GM21447 (cell line): ENCODE measurements at regions not wholly inside any gene's neighbourhood (a gene's known extent, or its start where the extent isn't known, plus 50 kb on each side); places are given as distances from the start of the nearest gene placed in this dataset.
"Not testable (repeated sequence)": the region's sequence is repeated elsewhere in the genome, so short reads cannot be mapped to it uniquely, and the experiment has no call there.

Experiments
- ATAC-seq: cut with Tn5 transposase; IDR thresholded peaks from one replicate; pipeline ENCODE4 v1.9.1; 2021; ENCODE audit not compliant: unreplicated experiment

DNA sequence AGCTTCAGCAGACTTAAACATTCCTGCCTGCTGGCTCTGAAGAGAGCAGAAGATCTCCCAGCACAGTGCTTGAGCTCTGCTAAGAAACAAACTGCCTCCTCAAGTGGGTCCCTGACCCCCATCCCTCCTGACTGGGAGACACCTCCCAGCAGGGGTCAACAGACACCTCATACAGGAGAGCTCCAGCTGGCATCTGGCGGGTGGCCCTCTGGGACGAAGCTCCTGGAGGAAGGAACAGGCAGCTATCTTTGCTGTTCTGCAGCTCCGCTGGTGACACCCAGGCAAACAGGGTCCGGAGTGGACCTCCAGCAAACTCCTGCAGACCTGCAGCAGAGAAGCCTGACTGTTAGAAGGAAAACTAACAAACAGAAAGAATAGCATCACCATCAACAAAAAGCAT, 139.3 kb downstream of the ATXN7L3B start:
- ATAC-seq = not testable (repeated sequence)

DNA sequence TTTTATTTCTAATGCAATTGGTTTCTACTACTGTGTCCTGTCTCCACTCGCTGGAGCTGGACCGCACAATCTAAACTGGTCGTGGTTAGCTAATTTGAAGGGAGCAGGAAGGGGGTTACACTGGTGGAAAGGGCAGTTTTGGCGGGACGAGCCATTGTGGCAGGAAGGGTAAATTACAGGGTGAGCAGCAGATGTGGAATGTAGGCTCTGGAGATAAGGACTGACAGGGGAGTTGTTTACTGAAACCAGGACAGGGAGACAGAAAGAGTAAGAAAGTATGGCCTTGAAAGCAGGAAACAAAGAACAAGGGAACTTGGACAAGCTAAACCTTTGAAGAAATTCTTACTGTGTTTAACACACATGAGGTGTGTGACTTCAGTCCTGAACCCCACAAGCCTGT, 147.8 kb downstream of the ATXN7L3B start:
- no peak for ATAC-seq

DNA sequence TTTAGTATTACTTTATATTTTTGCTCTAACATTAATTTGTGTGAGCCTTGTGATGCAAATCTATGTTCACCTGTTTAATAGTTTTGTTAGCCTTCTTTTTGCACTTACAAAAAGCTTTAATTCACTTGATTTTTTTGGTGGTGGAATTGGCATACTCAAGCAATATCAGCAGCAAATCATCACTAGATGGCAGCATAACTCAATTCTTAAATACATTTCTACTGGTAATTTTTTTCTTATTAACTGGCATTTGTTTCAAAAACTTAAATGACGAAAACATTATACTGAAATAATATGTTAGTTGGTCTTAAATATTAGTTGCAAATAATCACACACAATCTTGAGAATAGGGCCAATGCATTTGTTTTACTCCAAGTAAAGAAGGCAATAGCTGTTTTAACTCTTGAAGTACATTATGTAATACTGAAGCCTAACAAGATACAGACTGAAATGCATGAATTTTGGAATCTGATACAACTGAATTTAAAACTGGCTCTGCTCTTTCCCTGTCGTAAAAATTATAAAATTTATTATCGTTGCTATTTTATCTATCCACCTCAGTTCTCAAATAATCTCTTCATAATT, 151.5 kb downstream of the ATXN7L3B start:
- ATAC-seq = no peak

DNA sequence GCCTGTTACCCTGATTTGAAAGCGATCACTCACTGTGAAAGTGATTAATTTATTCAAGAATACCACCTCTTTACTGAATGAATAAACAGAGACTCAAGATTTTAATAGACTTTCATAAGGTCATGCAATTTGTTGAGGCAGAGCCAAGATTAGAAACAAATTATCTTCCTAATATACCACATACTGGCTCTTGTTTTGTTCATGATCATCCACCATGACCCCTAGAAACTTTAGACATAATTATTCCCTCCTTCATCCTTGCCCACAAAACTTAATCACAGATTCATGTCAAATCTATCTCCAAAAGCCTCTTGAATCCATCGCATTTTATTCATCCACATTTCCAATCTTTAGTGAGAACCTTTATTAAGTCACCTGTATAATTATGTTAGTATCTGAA, 152.3 kb downstream of the ATXN7L3B start:
- ATAC-seq = no peak

DNA sequence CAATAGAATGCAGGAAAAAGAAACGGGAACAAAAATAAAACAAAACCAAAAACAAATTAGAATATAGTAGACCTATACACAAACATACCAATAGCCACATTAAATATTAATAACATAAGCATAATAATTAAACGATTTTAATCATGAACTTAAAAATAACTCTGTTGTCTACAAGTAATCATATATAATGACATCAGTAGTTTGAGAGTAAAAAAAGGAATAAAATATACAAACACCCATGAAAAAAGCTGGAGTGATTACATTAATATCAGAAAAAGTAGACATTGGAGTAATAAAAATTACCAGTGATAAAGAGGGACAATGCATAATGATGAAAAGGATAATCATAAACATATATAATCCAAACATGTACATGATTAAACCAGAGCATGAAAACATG, 181.8 kb downstream of the ATXN7L3B start:
- ATAC-seq = no peak

DNA sequence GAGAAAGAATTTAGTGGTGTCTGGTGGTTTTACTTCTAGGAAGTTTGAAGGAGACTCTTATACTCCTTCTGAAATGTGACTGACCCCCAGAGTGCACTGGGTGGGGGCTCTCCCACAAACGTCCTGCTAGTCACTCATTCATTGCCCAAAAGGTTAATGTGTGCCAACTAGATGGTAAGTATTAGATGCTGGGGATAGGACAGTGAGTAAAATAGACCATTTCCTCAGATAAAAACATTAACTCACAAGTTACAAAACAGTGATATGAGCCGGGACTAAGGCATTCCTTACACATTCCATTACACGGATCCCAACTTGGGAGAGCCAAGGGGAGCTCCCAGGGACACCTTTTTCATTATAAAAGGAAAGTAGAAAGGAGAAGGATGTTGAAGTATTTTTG, 185.1 kb downstream of the ATXN7L3B start:
- ATAC-seq = no peak

DNA sequence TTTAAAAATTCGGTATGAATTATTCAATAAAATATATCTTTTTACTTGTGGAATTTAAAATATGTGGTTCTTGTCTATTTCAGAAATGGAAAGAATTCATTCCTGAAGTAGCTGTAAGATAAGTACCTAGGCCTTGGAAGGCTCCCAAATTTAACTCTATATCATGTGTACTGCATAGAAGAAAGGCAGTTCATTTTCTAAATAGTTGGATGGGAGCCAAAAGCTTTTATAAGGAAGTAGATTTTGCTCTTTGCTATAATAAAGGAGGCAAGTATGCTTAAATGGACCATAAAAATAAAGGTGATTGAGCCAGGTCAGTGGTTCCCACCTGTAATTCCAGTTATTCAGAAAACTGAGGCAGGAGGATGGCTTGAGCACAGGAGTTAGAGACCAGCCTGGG, 187.5 kb downstream of the ATXN7L3B start:
- ATAC-seq = no peak

DNA sequence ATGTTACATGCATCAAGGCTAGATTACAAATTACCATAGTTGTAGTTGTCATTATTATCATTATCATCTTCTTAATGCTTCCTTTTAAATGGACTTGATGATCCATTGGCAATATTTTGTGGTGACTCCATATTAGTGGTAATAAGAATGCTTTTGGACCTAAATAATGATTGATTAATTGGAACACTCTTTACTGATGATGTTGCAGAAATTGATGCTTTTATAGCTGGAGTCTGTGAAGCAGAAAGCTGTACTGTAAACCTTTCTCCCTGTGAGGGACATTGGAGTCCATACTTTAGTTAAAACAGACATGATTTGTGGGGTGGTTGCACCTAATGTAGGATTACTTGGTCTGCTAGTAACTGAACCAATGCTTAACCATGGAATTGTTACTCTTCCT, 190.4 kb downstream of the ATXN7L3B start:
- no peak for ATAC-seq

DNA sequence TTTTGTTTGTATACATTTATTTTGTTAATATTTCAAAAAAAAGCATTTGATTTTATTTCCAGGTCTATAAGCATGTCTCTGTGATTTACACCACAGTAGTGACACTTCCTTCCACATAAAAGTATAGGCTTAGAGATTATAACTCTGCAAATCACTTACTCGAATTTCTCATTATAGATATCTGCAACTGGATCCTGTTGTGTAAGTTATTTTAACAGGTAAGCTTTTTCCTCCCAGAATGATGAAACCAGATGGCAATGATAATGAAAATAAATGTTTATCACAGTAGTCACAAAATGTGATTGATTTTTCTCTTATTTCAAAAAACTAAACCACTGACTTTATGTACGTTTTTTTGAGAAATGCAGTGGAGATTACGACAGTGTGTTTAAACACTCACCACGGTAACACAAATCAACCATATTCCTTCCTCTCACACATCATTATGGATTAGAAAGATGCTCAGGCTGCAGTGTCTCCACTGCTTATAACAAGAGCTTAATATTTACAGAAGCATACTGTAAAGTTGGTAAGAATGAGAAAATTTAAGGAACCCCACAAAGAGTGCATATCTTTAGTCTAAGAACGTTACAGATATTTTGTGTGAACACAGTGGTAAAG, 194.6 kb downstream of the ATXN7L3B start:
- ATAC-seq = no peak

DNA sequence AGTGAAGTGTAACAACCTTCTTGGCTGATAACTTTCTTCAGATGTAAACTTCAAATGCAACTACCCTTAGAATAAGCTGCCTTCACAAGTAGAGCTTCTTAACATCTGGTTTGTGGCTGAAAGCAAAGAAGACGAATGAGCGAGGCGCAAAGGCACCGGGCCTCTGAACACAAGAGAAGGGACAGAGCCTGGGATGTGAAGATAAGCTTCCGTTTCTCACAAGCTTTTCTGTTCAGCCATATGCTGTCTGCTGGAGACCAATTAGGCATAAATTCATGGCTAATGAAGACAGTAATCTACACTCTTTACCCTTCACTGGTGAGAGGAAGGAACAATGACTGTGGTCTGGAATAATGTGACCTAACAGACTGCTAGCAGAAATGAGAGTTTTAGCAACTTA, 195.2 kb downstream of the ATXN7L3B start:
- no peak for ATAC-seq

DNA sequence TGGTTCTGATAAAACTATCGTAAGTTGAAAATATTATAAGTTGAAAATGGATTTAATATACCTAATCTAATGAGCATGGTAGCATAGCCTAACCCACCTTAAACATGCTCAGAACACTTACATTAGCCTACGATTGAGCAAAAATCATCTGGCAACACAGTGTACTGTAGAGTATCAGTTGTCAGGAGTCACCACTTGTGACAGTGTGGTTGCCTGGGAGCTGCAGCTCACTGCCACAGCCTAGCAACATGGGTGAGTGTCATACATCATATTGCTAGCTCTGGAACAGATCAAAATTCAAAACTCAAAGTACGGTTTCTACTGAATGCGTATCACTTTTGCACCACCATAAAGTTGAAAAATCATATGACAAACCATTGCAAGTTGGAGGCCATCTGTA, 203.5 kb downstream of the ATXN7L3B start:
- no peak for ATAC-seq

DNA sequence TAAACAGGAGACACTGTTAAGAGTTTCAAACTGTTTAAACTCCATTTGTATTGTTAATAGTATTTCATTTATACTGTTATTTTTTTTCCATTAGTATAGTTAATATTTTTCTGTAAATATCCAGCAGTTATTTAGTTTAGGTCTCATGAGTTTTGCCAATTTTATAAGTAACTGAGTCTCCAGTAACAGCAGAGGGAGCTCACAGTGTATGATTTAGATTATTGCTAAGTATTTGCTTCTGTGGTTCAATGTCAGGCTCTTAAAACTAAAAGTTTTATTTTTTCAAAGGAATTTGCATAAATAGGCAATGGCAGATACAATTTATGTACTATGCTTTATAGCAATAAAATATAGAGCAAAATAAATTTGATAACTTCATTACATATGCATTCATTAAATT, 209.7 kb downstream of the ATXN7L3B start:
- no peak for ATAC-seq

DNA sequence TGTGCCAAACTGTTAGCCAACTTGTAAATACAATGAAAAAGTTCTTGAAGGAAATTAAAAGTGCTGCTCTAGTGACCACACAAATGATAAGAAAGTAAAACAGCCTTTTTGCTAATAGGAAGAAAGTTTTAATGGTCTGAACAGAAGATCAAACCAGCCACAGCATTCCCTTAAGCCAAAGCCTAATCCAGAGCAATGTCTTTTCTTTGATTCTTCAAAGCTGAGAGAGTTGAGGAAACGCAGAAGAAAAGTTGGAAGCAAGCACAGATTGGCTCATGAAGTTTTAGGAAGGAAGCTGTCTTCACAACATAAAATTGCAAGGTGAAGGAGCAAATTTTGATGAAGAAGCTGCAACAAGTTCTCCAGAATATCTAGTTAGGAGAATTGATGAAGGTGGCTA, 213.8 kb downstream of the ATXN7L3B start:
- ATAC-seq = no peak

DNA sequence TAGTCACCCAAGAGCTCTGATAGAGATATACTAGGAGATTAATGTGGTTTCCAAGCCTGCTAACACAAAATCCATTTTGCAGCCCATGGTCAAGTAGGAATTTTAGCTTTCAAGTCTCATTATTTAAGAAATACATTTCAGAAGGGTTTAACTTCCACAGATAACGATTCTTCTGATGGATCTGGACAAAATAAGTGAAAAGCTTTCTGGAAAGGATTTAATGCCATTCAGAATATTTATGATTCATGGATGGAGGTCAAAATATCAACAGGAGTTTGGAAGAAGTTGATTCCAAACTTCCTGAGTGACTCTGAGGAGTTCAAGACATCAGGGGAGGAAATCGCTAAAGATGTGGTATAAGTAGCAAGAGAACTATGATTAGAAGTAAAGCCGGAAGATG, 214.6 kb downstream of the ATXN7L3B start:
- ATAC-seq = no peak

DNA sequence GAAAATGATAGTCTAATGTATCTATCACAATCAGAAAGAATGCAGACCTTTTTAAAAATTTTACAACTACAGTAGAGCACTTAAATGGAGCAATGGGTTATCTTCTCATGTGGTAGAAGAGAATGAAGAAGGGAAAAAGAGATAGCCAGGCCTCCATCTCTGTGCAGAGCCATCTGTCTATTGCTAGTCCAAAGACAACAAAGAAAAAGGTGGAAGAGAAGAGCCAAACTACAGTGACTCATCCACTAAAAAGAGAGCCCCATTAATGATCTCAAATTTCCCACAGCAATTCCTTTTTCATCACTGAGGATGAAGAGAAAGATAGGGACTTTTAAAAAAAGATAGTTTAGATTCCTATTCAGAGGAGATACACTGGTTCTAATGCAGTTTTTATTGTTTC, 232.9 kb downstream of the ATXN7L3B start:
- ATAC-seq = no peak

DNA sequence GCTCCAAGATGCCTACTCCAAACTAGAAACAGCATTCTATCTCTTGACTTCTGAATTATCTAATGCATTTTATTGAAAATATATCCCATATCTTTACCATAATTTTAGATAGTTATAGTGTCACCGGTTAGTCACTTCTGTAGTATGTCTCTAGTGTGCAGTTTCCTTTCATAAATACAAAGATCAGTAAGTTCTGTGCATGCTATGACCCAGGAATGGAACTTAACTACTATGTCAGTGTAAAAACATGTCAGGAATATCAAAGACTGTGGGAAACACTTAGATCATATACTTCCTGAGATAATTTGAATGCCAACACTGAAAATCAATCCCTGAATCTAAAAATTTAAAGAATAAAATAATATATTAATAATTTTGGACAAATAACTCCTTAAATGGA, 237.6 kb downstream of the ATXN7L3B start:
- no peak for ATAC-seq

DNA sequence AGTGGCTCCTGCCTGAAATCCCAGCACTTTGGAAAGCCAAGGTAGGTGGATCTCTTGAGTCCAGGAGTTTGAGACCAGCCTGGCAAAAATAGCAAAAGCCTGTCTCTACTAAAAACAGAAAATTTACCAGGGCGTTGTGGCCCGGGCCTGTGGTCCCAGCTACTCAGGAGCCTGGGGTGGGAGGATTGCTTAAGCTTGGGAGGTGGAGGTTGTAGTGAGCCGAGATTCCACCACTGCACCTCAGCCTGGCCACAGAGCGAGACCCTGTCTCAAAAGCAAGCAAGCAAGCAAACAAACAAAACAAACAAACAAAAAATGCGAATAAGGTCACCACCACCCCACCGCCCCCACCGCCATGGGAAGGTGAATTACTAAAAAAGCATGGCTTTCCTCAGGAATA, 238.7 kb downstream of the ATXN7L3B start:
- no peak for ATAC-seq

DNA sequence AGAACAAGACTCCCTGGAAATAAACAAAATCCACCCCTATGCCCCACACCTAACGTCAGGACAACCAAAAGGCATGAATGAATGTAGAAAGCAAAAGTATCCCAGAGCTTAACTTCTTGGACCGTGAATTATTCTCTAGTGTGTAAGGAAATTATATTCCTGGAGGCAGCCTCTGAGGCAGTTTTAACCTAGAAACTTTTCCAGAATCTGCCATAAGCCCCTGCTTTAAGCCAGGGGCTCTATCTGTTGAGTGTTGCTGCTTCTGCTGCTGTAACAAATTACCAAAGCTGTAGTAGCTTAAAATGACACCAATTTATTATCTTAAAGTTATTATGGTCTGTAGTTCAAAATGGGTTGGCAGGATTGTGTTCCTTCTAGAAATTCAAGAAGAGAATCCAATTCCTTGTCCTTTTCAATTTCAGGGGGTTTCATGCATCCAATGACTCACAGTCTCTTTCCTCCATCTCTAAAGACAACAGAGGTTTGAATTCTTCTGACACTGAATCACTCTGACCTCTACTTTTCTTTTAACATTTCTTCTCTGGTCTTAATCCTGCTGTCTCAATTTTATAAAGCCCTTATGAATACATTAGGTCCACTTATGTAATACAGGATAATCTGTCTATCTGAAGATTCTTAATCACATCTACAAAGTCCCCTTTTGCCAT, 242.7 kb downstream of the ATXN7L3B start:
- no peak for ATAC-seq

DNA sequence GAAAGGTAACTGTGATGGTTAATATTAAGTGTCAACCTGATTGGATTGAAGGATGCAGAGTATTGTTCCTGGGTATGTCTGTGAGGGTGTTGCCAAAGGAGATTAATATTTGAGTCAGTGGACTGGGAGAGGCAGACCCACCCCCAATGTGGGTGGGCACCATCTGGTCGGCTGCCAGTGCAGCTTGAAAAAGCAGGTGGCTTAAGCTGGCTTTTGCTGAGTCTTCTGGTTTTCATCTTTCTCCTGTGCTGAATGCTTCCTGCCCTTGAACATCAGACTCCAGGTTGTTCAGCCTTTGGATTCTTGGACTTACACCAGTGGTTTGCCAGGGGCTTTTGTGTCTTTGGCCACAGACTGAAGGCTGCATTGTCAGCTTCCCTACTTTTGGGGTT, 243.2 kb downstream of the ATXN7L3B start:
- ATAC-seq = not testable (repeated sequence)

DNA sequence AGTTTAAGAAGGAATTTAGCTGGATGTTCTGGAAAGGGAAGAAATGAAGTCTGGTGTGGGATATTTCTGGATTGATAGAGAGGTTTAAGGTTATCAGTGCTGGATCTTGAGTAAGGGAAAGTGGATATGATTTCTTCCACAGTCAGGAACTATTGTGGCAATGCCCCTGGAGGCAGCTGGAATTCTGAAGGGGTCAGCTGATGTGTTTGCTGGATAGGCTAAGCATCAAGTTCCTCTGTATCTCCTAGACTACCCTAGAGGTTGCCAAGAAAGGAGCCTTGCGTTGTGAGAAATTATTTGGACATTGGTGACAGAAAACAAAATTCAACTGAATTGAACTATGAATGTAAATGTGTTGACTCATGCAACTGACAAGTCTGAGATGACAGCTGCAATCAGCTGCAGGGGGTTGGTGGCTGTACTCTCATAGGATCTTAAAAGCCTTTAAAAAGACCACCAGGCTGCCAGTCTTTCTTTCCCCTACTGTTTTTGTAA, 244.4 kb downstream of the ATXN7L3B start:
- no peak for ATAC-seq

DNA sequence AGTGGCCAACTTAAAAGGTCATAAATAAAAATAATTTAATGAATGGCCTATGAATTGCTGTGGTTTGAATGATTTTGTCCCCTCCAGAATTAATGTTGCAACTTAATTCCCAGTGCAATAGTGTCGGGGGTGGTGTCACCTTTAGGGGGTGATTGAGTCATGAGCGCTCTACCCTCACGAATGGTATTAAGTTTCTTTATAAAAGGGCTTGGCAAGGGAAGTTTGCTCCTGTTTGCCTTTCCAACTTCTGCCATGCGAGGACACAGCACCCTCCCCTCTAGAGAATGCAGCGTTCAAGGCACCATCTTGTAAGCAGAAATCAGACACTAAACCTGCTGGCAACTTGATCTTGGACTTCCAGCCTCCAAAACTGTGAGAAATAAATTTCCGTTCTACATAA, 253.3 kb downstream of the ATXN7L3B start:
- no peak for ATAC-seq

DNA sequence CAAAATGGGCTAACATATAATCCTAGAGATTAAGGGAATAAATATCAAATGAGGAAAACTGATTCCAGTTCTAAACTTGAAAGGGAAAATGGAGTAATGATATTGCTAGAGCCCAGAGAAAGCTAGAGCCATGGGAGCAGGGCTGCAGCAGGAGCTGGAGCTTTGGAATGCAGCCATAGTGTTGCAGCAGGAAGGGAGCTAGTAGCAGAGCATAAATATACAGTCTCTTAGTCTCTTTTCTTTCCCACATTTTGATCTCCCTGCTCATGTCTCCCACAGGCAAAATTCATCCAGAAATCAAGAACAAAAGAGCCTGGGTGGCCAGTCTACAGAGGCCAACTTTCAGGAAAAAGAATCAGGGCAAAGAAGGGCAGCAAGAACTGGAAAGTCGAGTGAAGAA, 253.7 kb downstream of the ATXN7L3B start:
- ATAC-seq = no peak

DNA sequence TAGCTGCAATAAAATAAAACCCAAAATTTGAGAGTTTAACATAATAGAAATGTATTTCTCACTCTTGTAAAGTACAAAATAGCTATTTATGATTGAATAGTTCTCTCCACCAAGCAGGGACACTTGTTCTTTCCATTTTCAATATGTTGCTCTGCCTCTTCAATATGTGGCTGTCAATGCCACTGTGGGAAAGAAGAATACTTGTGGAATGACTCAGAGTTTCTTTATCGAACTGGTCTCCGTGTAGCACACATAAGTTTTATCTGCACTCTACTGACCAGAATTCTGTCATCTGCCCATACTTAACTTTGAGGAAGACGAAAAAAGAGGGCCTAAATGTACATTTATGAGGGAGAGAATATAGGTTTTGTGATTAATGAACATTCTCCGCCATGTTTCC, 256.9 kb downstream of the ATXN7L3B start:
- no peak for ATAC-seq
